HG02973 (cell line): ENCODE measurements at regions not wholly inside any gene's neighbourhood (a gene's known extent, or its start where the extent isn't known, plus 50 kb on each side); places are given as distances from the start of the nearest gene placed in this dataset.

Experiments used
- ATAC-seq: cut with Tn5 transposase; IDR thresholded peaks from one replicate; pipeline ENCODE4 v1.9.1; 2021; ENCODE audit warnings: moderate library complexity; ENCODE audit not compliant: unreplicated experiment

GRCh38 chr1:75984781-75985180 lies 52.6 kb upstream of the ASB17 start:
- ATAC-seq: no peak

- ATAC-seq: peak; percentile 82
These were observed 53.6 kb upstream of the ASB17 start for GRCh38 chr1:75985827-75986226.

- no peak for ATAC-seq
These were observed 54.3 kb upstream of the ASB17 start for GRCh38 chr1:75986478-75986877.

- ATAC-seq: no peak
These were observed 56.9 kb upstream of the ASB17 start for GRCh38 chr1:75989121-75989520.

- no peak for ATAC-seq
These were observed 58.5 kb upstream of the ASB17 start for GRCh38 chr1:75990686-75991085.

- ATAC-seq: peak; percentile 68
These were observed 59.4 kb upstream of the ASB17 start for GRCh38 chr1:75991497-75992114.

- no peak for ATAC-seq
These were observed 60.1 kb upstream of the ASB17 start for GRCh38 chr1:75992312-75992711.

GRCh38 chr1:75993661-75994060 lies 61.5 kb upstream of the ASB17 start:
- no peak for ATAC-seq

- ATAC-seq: no peak
These were observed 64.0 kb upstream of the ASB17 start for GRCh38 chr1:75996196-75996595.

GRCh38 chr1:75999034-75999433 lies 66.8 kb upstream of the ASB17 start:
- ATAC-seq: no peak

GRCh38 chr1:76003946-76004345 lies 70.6 kb upstream of the ST6GALNAC3 start:
- no peak for ATAC-seq

- no peak for ATAC-seq
These were observed 68.8 kb upstream of the ST6GALNAC3 start for GRCh38 chr1:76005765-76006164.

- no peak for ATAC-seq
These were observed 68.3 kb upstream of the ST6GALNAC3 start for GRCh38 chr1:76006234-76006633.

- no peak for ATAC-seq
These were observed 63.7 kb upstream of the ST6GALNAC3 start for GRCh38 chr1:76010802-76011201.

GRCh38 chr1:76012341-76013205 lies 62.0 kb upstream of the ST6GALNAC3 start:
- no peak for ATAC-seq

GRCh38 chr1:76013206-76013581 lies 61.4 kb upstream of the ST6GALNAC3 start:
- ATAC-seq: no peak

GRCh38 chr1:76015478-76016103 lies 59.0 kb upstream of the ST6GALNAC3 start:
- ATAC-seq: no peak

- no peak for ATAC-seq
These were observed 56.5 kb upstream of the ST6GALNAC3 start for GRCh38 chr1:76018045-76018444.

- no peak for ATAC-seq
These were observed 52.7 kb upstream of the ST6GALNAC3 start for GRCh38 chr1:76021846-76022245.

- no peak for ATAC-seq
These were observed 50.7 kb upstream of the ST6GALNAC3 start for GRCh38 chr1:76023669-76024435.
